Right lobe of liver (tissue), 6 donors: ENCODE measurements at regions not wholly inside any gene's neighbourhood (a gene's known extent, or its start where the extent isn't known, plus 50 kb on each side); places are given as distances from the start of the nearest gene placed in this dataset.

ENCODE experiments used
- ATAC-seq, 4 donors: fragments of 200-7000 bp; cut with Tn5 transposase; one replicate each; pipeline ENCODE4 v1.9.1; 2020; ENCODE audit warnings: mild to moderate bottlenecking in 4 of 4, moderate library complexity in 4 of 4
- DNase-seq, 3 donors: peaks; one replicate each; pipeline ENCODE4 v3.0.0-alpha.2; 2020
- H3K27ac ChIP-seq, 3 donors: fragments of 200-600 bp; one replicate each; pipeline ENCODE4 v1.8.0; 2022
- H3K27me3 ChIP-seq, 2 donors: fragments of 200-600 bp; one replicate each; pipeline ENCODE4 v1.8.0; 2022
- H3K36me3 ChIP-seq, 4 donors: fragments of 200-600 bp; sonication (generic) in 1 of 4; one replicate each; pipeline versions ENCODE4 v1.5.1 to v1.8.0; 2017 to 2022; ENCODE audit warnings: control low read depth in 1 of 4
- H3K4me1 ChIP-seq, 4 donors: fragments of 200-600 bp; sonication (generic) in 1 of 4; one replicate each; pipeline versions ENCODE4 v1.5.1 to v1.8.0; 2017 to 2022; ENCODE audit warnings: control low read depth in 1 of 4
- H3K4me3 ChIP-seq, 3 donors: fragments of 200-600 bp; one replicate each; pipeline ENCODE4 v1.8.0; 2022
- H3K9me3 ChIP-seq, 4 donors: fragments of 200-600 bp; sonication (generic) in 1 of 4; one replicate each; pipeline versions ENCODE4 v1.5.1 to v1.8.0; 2017 to 2022; ENCODE audit warnings: control low read depth in 1 of 4
- POLR2A ChIP-seq: fragments of 450-650 bp; IDR thresholded peaks from one replicate; pipeline ENCODE4 v1.6.1; 2017; ENCODE audit warnings: antibody characterized with exemption, mild to moderate bottlenecking
- WGBS: methylation state at CpG from one replicate; pipeline ENCODE4 v1.1.6; 2018; ENCODE audit warnings: low coverage, low lambda C conversion rate; ENCODE audit not compliant: insufficient coverage; ENCODE audit errors: missing lambda C conversion rate; 5-methylcytosine and 5-hydroxymethylcytosine counted together
- intact Hi-C, 2 donors: fragments of 100-400 bp; cut with DNase I; formaldehyde crosslinking; loops; one replicate each; pipeline versions ENCODE4 v1.11.2 to v1.14.1; 2022
- TF ChIP-seq, protein P1 (sequence below), 4 donors: fragments of 200-600 bp in 3 of 4; fragments of 450-650 bp in 1 of 4; IDR thresholded peaks; one replicate each; pipeline versions ENCODE4 v1.5.1 to v1.8.0; 2016 to 2022; ENCODE audit warnings: antibody characterized with exemption in 4 of 4, mild to moderate bottlenecking in 2 of 4
- donor health status: DM: no; HTN: yes; CAD: no.
- donor health status: DM: no; HTN: no; CAD: no.
- donor health status: DM: no; HTN: no; CAD: no.
- donor health status: DM: no; HTN: yes; CAD: no.
- donor health status: DM: no; HTN: yes; CAD: no.

DNA sequence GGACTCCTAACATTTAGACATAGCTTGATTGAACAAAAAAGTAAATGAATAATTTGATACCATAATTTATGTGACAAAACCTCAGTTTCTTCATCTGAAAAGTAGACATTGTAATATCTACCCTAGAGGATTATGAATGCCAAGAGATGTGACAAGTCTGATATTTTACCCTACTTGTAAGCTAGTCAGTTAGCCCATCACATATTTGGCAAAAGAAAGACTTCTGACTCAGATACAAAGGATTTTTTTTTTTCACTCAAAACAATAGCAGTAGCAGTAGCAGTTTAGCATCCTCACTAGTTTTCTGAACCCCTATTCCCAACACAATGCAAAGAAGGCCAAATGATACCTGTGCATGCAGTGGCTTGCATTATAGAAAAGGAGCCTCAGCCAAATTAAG is 377.3 kb upstream of the E2F7 start:
- H3K9me3 ChIP-seq, result no peaks in the 10 kb centered on the region
- TF ChIP-seq, protein P1, sequence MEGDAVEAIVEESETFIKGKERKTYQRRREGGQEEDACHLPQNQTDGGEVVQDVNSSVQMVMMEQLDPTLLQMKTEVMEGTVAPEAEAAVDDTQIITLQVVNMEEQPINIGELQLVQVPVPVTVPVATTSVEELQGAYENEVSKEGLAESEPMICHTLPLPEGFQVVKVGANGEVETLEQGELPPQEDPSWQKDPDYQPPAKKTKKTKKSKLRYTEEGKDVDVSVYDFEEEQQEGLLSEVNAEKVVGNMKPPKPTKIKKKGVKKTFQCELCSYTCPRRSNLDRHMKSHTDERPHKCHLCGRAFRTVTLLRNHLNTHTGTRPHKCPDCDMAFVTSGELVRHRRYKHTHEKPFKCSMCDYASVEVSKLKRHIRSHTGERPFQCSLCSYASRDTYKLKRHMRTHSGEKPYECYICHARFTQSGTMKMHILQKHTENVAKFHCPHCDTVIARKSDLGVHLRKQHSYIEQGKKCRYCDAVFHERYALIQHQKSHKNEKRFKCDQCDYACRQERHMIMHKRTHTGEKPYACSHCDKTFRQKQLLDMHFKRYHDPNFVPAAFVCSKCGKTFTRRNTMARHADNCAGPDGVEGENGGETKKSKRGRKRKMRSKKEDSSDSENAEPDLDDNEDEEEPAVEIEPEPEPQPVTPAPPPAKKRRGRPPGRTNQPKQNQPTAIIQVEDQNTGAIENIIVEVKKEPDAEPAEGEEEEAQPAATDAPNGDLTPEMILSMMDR (IDR thresholded peaks at IDR 0.05), result no peak
- TF ChIP-seq POLR2A, result no peak
- no peak for DNase-seq
- intact Hi-C loops, result no loop called here
- H3K27ac ChIP-seq, result no peak overlapping the region
- H3K27me3 ChIP-seq, result no peaks in the 10 kb centered on the region
- H3K4me1 ChIP-seq, result no peaks in the 10 kb centered on the region
- ATAC-seq, result no peak
- no peak overlapping the region for H3K4me3 ChIP-seq
- no peaks in the 10 kb centered on the region for H3K36me3 ChIP-seq

DNA sequence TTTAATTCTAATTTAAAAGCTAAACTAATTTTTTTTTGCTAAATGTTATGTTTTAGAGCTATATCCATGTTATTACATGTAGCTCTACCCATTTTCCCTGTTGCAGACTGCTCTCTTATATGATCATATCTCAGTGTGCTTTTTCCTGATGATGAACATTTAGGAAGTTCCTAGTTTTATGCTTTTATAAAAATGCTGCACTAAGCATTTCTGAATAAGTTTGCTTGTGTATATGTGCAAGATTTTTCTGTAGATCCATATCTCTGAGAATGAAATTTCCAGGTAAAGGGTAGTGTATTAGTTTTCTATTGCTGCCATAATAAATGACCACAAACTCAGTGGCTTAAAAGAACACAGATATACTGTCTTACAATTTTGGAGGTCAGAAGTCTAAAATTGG is 374.4 kb upstream of the E2F7 start:
- DNase-seq (no peak), ATAC-seq (no peak)
- intact Hi-C loops, result no loop called here
- H3K4me1 ChIP-seq, result no peaks in the 10 kb centered on the region
- H3K27ac ChIP-seq, result no peak overlapping the region
- no peaks in the 10 kb centered on the region for H3K36me3 ChIP-seq
- no peak overlapping the region for H3K4me3 ChIP-seq
- no peaks in the 10 kb centered on the region for H3K27me3 ChIP-seq
- TF ChIP-seq, protein P1 (IDR thresholded peaks at IDR 0.05), result no peak
- no peak for TF ChIP-seq POLR2A
- H3K9me3 ChIP-seq, result no peaks in the 10 kb centered on the region

DNA sequence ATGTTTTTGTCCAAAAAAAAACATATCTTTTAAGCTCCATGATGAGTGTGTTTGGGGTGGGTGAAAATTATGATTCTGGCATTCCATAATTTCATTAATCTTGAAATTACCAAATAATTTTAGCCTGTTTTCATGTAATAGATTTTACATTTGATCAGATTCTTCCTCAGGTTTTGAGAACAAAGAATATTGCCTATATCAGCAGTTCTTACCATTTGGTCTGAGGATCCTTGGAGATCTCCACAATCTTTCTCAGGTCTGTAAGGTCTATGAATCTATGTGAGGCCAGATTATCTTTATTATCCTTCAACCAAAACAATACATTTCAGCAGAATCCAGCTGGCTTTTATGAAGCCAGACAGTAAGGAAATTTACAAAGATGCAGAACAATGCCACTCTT is 373.3 kb upstream of the E2F7 start:
- no peak for ATAC-seq

DNA sequence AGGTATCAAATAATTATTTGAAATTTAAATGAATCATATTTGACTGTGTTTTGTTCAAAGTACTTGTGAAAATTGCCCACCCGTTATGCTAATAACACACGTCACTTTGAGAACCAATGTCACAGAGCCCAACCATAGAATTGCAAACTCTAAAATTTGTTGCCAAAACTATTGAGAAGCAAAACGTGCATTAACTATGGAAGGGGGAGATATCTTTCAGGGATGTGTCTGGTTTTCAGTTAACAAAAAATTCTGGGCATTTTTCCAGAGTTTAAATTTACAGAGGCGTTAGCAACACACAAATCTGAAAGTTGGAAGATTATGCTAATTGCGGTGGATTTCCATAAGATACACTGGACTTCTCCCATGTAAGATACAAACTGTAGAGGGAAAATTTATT is 371.8 kb upstream of the E2F7 start:
- no peak for DNase-seq

More for the DNA sequence above, 373.3 kb upstream of the E2F7 start:
- no peaks in the 10 kb centered on the region for H3K4me1 ChIP-seq
- no peaks in the 10 kb centered on the region for H3K27me3 ChIP-seq
- TF ChIP-seq, protein P1 (IDR thresholded peaks at IDR 0.05), result no peak
- TF ChIP-seq POLR2A, result no peak
- H3K27ac ChIP-seq, result no peak overlapping the region
- no peak for DNase-seq
- intact Hi-C loops, result no loop called here
- no peaks in the 10 kb centered on the region for H3K36me3 ChIP-seq
- H3K4me3 ChIP-seq, result no peak overlapping the region
- H3K9me3 ChIP-seq, result no peaks in the 10 kb centered on the region

More for the DNA sequence above, 371.8 kb upstream of the E2F7 start:
- Histone ChIP-seq H3K36me3 (no peaks in the 10 kb centered on the region), H3K4me1 (no peaks in the 10 kb centered on the region), H3K27ac (no peak overlapping the region), H3K27me3 (no peaks in the 10 kb centered on the region), H3K4me3 (no peak overlapping the region), H3K9me3 (no peaks in the 10 kb centered on the region)
- TF ChIP-seq, protein P1 (IDR thresholded peaks at IDR 0.05), result no peak
- TF ChIP-seq POLR2A, result no peak
- WGBS, result 50% methylated on average over 5 of the region's 5 CpGs
- intact Hi-C loops, result no loop called here
- ATAC-seq, result no peak
